Endodermal cell (in vitro differentiated cells): ENCODE measurements at regions not wholly inside any gene's neighbourhood (a gene's known extent, or its start where the extent isn't known, plus 50 kb on each side); places are given as distances from the start of the nearest gene placed in this dataset.
A peak's percentile ranks its signal among the peaks of the same experiment; 100 is the strongest.

ENCODE experiments used
- DNase-seq: peaks from one replicate; pipeline ENCODE4 v3.0.0-alpha.2; 2017
- H3K27ac ChIP-seq: 2 replicates; pipeline ENCODE4 v1.5.1; 2013; ENCODE audit warnings: mild to moderate bottlenecking, low read depth, low read length, moderate library complexity
- H3K27me3 ChIP-seq: 2 replicates; pipeline ENCODE4 v1.6.1; 2013; ENCODE audit warnings: mild to moderate bottlenecking, low read length, moderate library complexity; ENCODE audit not compliant: insufficient read depth, control insufficient read depth, poor library complexity, severe bottlenecking
- H3K36me3 ChIP-seq: 2 replicates; pipeline ENCODE4 v1.7.0; 2013; ENCODE audit warnings: mild to moderate bottlenecking, low read length, moderate library complexity; ENCODE audit not compliant: control insufficient read depth, insufficient read depth
- H3K4me1 ChIP-seq: one replicate; pipeline ENCODE4 v1.7.0; 2013; ENCODE audit warnings: low read length; ENCODE audit not compliant: control insufficient read depth, insufficient read depth
- H3K4me3 ChIP-seq: 2 replicates; pipeline ENCODE4 v1.5.1; 2013; ENCODE audit warnings: mild to moderate bottlenecking, low read length, moderate library complexity
- H3K9ac ChIP-seq: 2 replicates; pipeline ENCODE4 v1.6.1; 2013; ENCODE audit warnings: mild to moderate bottlenecking, low read length, moderate library complexity; ENCODE audit not compliant: poor library complexity, severe bottlenecking; ENCODE audit errors: extremely low read depth
- H3K9me3 ChIP-seq: 2 replicates; pipeline ENCODE4 v1.6.1; 2013; ENCODE audit warnings: mild to moderate bottlenecking, low read length, moderate library complexity; ENCODE audit not compliant: control insufficient read depth
- H3K27ac Mint-ChIP-seq: 2 replicates; pipeline ENCODE4 v1.8.0; 2020; ENCODE audit warnings: mixed read lengths
- H3K27me3 Mint-ChIP-seq: 2 replicates; pipeline ENCODE4 v1.8.0; 2021; ENCODE audit warnings: mild to moderate bottlenecking, mixed read lengths; ENCODE audit not compliant: insufficient read depth
- H3K36me3 Mint-ChIP-seq: 2 replicates; pipeline ENCODE4 v1.8.0; 2020; ENCODE audit warnings: low read depth, mixed read lengths
- H3K4me1 Mint-ChIP-seq: 2 replicates; pipeline ENCODE4 v1.8.0; 2020; ENCODE audit warnings: mixed read lengths
- H3K4me3 Mint-ChIP-seq: 2 replicates; pipeline ENCODE4 v1.8.0; 2020; ENCODE audit warnings: mild to moderate bottlenecking, moderate library complexity, mixed read lengths
- H3K9me3 Mint-ChIP-seq: 2 replicates; pipeline ENCODE4 v1.8.0; 2020; ENCODE audit warnings: mild to moderate bottlenecking, mixed read lengths
- CTCF ChIP-seq: fragments of 200-600 bp; sonication (generic); conservative IDR thresholded peaks from 2 replicates; pipeline ENCODE4 v1.5.0; 2021; ENCODE audit warnings: antibody characterized with exemption, mild to moderate bottlenecking
- WGBS, 2 experiments: methylation state at CpG; one replicate each; pipeline versions ENCODE4 v1.1.5 to v1.1.7; 2013; ENCODE audit warnings: missing lambda C conversion rate in 2 of 2, mixed read lengths in 1 of 2; ENCODE audit not compliant: insufficient coverage in 1 of 2, insufficient read length in 1 of 2; 5-methylcytosine and 5-hydroxymethylcytosine counted together

GRCh38 chr4:177546745-177547144 is 104.5 kb upstream of the AGA start:
- Mint-ChIP-seq H3K36me3 (peaks cover 3% of the 10 kb centered on the region), H3K27ac (no peak overlapping the region), H3K4me3 (no peak overlapping the region), H3K27me3 (no peaks in the 10 kb centered on the region), H3K9me3 (peaks cover 2% of the 10 kb centered on the region), H3K4me1 (peaks cover 25% of the 10 kb centered on the region)
- H3K27ac ChIP-seq, result no peak overlapping the region
- H3K27me3 ChIP-seq, result no peaks in the 10 kb centered on the region
- no peaks in the 10 kb centered on the region for H3K9me3 ChIP-seq
- no peaks in the 10 kb centered on the region for H3K36me3 ChIP-seq
- H3K4me3 ChIP-seq, result no peak overlapping the region
- no peaks in the 10 kb centered on the region for H3K4me1 ChIP-seq
- H3K9ac ChIP-seq, result no peak overlapping the region
- DNase-seq, result no peak
- no peak for TF ChIP-seq CTCF

- DNase-seq, result no peak
- WGBS, 2 experiments, result 100% methylated on average over 1 of the region's 1 CpG; no CpG with 5 or more reads in 1 of the 2 experiments
Observed at GRCh38 chr4:177547985-177548384, 105.7 kb upstream of the AGA start.

GRCh38 chr4:177555007-177555574 is 112.9 kb upstream of the AGA start:
- peaks cover 20% of the 10 kb centered on the region for H3K36me3 Mint-ChIP-seq
- Histone ChIP-seq H3K4me3 (no peak overlapping the region), H3K9me3 (no peaks in the 10 kb centered on the region), H3K9ac (no peak overlapping the region), H3K27ac (no peak overlapping the region), H3K4me1 (no peaks in the 10 kb centered on the region), H3K27me3 (no peaks in the 10 kb centered on the region), H3K36me3 (no peaks in the 10 kb centered on the region)
- peaks cover 21% of the 10 kb centered on the region for H3K4me1 Mint-ChIP-seq
- DNase-seq, result peak; percentile 66
- TF ChIP-seq CTCF, result peak; percentile 92
- H3K27ac Mint-ChIP-seq, result no peak overlapping the region
- H3K27me3 Mint-ChIP-seq, result no peaks in the 10 kb centered on the region
- peaks cover 8% of the 10 kb centered on the region for H3K9me3 Mint-ChIP-seq
- no peak overlapping the region for H3K4me3 Mint-ChIP-seq
- WGBS, 2 experiments, result 0% methylated on average over 1 of the region's 2 CpGs

More at GRCh38 chr4:177547985-177548384, 105.7 kb upstream of the AGA start:
- Mint-ChIP-seq H3K4me3 (no peak overlapping the region), H3K27me3 (no peaks in the 10 kb centered on the region), H3K9me3 (peaks cover 2% of the 10 kb centered on the region), H3K4me1 (peaks cover 25% of the 10 kb centered on the region), H3K36me3 (peaks cover 3% of the 10 kb centered on the region), H3K27ac (no peak overlapping the region)
- Histone ChIP-seq H3K9me3 (no peaks in the 10 kb centered on the region), H3K27ac (no peak overlapping the region), H3K4me1 (no peaks in the 10 kb centered on the region), H3K36me3 (no peaks in the 10 kb centered on the region), H3K9ac (peak overlapping the region; percentile 15), H3K27me3 (no peaks in the 10 kb centered on the region), H3K4me3 (no peak overlapping the region)
- TF ChIP-seq CTCF, result peak; percentile 59
